ENCODE measurements at regions not wholly inside any gene's neighbourhood (a gene's known extent, or its start where the extent isn't known, plus 50 kb on each side); places are given as distances from the start of the nearest gene placed in this dataset.

- H3K4me3 ChIP-seq (ENCODE audit: low read depth in 1 of 2, low read length in 2 of 2) = no peak overlapping the region
- H3K36me3 ChIP-seq (ENCODE audit: insufficient read depth, low read length) = no peaks in the 10 kb centered on the region
- H3K4me2 ChIP-seq (ENCODE audit: insufficient read depth, low read length) = no peak overlapping the region
- no peaks in the 10 kb centered on the region for H4K20me1 ChIP-seq (ENCODE audit: insufficient read depth, low read length)
- H3K9me3 ChIP-seq (ENCODE audit: insufficient read depth, low read length, severe bottlenecking) = peaks cover 10% of the 10 kb centered on the region
- no peak for ATAC-seq (ENCODE audit: insufficient read depth, low read depth)
- no peaks in the 10 kb centered on the region for H3K27me3 ChIP-seq (ENCODE audit: insufficient read depth, low read length, poor library complexity)
- no peak for TF ChIP-seq EZH2 (IDR thresholded peaks at IDR 0.05; ENCODE audit: borderline replicate concordance, low read depth, low read length, severe bottlenecking)
- no peak for TF ChIP-seq CTCF (IDR thresholded peaks at IDR 0.05; ENCODE audit: borderline replicate concordance, extremely low read depth, low read length, poor library complexity, severe bottlenecking)
- no peak overlapping the region for H3K27ac ChIP-seq (ENCODE audit: low read length)
- H2AFZ ChIP-seq (ENCODE audit: low read depth, low read length) = no peak overlapping the region
- no peaks in the 10 kb centered on the region for H3K4me1 ChIP-seq (ENCODE audit: insufficient read depth, low read length)
- no peak for DNase-seq
- no peak overlapping the region for H3K9ac ChIP-seq (ENCODE audit: low read depth, low read length)
- H3K79me2 ChIP-seq (ENCODE audit: insufficient read depth, low read length) = no peaks in the 10 kb centered on the region
Observed at GRCh38 chr14:53501361-53502211, 348.5 kb upstream of the DDHD1 start.

DNA sequence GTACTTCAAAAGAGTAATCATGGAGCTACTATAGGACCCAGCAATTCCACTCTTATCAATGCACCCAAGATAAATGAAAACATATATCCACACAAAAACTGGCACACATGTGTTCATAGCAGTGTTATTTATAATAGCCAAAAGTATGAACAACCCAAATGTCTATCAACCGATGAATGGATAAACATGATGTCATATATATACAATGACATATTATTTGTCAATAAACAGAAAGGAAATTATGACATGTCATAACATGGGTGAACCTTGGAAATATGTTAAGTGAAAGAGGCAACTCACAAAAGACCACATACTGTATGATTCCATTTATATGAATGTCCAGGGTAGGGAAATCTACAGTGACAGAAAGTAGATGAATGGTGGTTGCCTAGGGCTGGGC, 347.1 kb upstream of the DDHD1 start:
- Histone ChIP-seq H3K27ac (ENCODE audit: low read length) (no peak overlapping the region), H3K36me3 (ENCODE audit: insufficient read depth, low read length) (no peaks in the 10 kb centered on the region), H3K79me2 (ENCODE audit: insufficient read depth, low read length) (no peaks in the 10 kb centered on the region), H3K9ac (ENCODE audit: low read depth, low read length) (no peak overlapping the region), H4K20me1 (ENCODE audit: insufficient read depth, low read length) (no peaks in the 10 kb centered on the region), H3K4me3 (ENCODE audit: low read depth in 1 of 2, low read length in 2 of 2) (no peak overlapping the region), H3K4me1 (ENCODE audit: insufficient read depth, low read length) (no peaks in the 10 kb centered on the region), H3K27me3 (ENCODE audit: insufficient read depth, low read length, poor library complexity) (no peaks in the 10 kb centered on the region), H2AFZ (ENCODE audit: low read depth, low read length) (no peak overlapping the region), H3K4me2 (ENCODE audit: insufficient read depth, low read length) (no peak overlapping the region), H3K9me3 (ENCODE audit: insufficient read depth, low read length, severe bottlenecking) (peaks cover 10% of the 10 kb centered on the region)
- ATAC-seq (ENCODE audit: insufficient read depth, low read depth) = no peak
- TF ChIP-seq EZH2 (IDR thresholded peaks at IDR 0.05; ENCODE audit: borderline replicate concordance, low read depth, low read length, severe bottlenecking) (no peak), CTCF (IDR thresholded peaks at IDR 0.05; ENCODE audit: borderline replicate concordance, extremely low read depth, low read length, poor library complexity, severe bottlenecking) (no peak)
- no peak for DNase-seq

- no peaks in the 10 kb centered on the region for H3K4me1 ChIP-seq (ENCODE audit: insufficient read depth, low read length)
- DNase-seq = no peak
- no peak overlapping the region for H3K4me2 ChIP-seq (ENCODE audit: insufficient read depth, low read length)
- H2AFZ ChIP-seq (ENCODE audit: low read depth, low read length) = no peak overlapping the region
- no peak overlapping the region for H3K27ac ChIP-seq (ENCODE audit: low read length)
- H3K36me3 ChIP-seq (ENCODE audit: insufficient read depth, low read length) = no peaks in the 10 kb centered on the region
- H3K4me3 ChIP-seq (ENCODE audit: low read depth in 1 of 2, low read length in 2 of 2) = no peak overlapping the region
- TF ChIP-seq CTCF (IDR thresholded peaks at IDR 0.05; ENCODE audit: borderline replicate concordance, extremely low read depth, low read length, poor library complexity, severe bottlenecking) (no peak), EZH2 (IDR thresholded peaks at IDR 0.05; ENCODE audit: borderline replicate concordance, low read depth, low read length, severe bottlenecking) (no peak)
- ATAC-seq (ENCODE audit: insufficient read depth, low read depth) = no peak
- no peaks in the 10 kb centered on the region for H3K27me3 ChIP-seq (ENCODE audit: insufficient read depth, low read length, poor library complexity)
- H3K9ac ChIP-seq (ENCODE audit: low read depth, low read length) = no peak overlapping the region
- H4K20me1 ChIP-seq (ENCODE audit: insufficient read depth, low read length) = no peaks in the 10 kb centered on the region
- H3K9me3 ChIP-seq (ENCODE audit: insufficient read depth, low read length, severe bottlenecking) = no peaks in the 10 kb centered on the region
- no peaks in the 10 kb centered on the region for H3K79me2 ChIP-seq (ENCODE audit: insufficient read depth, low read length)
Observed at GRCh38 chr14:53496668-53497067, 343.5 kb upstream of the DDHD1 start.

All from DND-41 (cell line).